HepG2 (cell line): ENCODE measurements at regions not wholly inside any gene's neighbourhood (a gene's known extent, or its start where the extent isn't known, plus 50 kb on each side); places are given as distances from the start of the nearest gene placed in this dataset.

Source experiments
- ATAC-seq: fragments of 200-7000 bp; cut with Tn5 transposase; 3 replicates; pipeline ENCODE4 v1.9.1; 2020; ENCODE audit warnings: mild to moderate bottlenecking, moderate library complexity
- BruUV-seq: library from RNA; stranded (reverse); fragments of 400-500 nt; replicated peaks from 2 replicates; lab custom pipeline; 2021; lab: Mats Ljungman, UMichigan
- CTCF ChIA-PET: fragments of 300-600 bp; formaldehyde crosslinking; extraction: SDS; loops from one replicate; lab custom pipeline; 2021; ENCODE audit warnings: low total read pairs, inconsistent platforms, low intra/inter-chr PET ratio; lab: Yijun Ruan, JAX
- POLR2A ChIA-PET: fragments of 350-600 bp; sonication (Branson Sonifier 250); formaldehyde crosslinking; loops from one replicate; lab custom pipeline; 2020; ENCODE audit warnings: antibody characterized with exemption, inconsistent platforms; lab: Yijun Ruan, JAX
- DNase-seq: peaks from one replicate; pipeline ENCODE4 v3.0.0-alpha.2; 2015; ENCODE audit warnings: low spot score
- FAIRE-seq: peaks from 3 replicates; lab custom pipeline; 2011; peaks lifted over from hg19 to GRCh38; lab: Jason Lieb, UNC
- H2AFZ ChIP-seq: one replicate; pipeline ENCODE4 v1.6.1; 2011; ENCODE audit warnings: low read length, inconsistent platforms
- H3K27ac ChIP-seq: fragments of 300-600 bp; 3 replicates; pipeline ENCODE4 v1.8.0; 2011; ENCODE audit warnings: mixed run types, mild to moderate bottlenecking, mixed read lengths, low read length, inconsistent platforms; ENCODE audit not compliant: insufficient read depth; ENCODE audit errors: extremely low read length
- H3K27me3 ChIP-seq, 2 experiments: fragments of 200-600 bp in 1 of 2; 2 replicates in 1 of 2; 3 replicates in 1 of 2; pipeline versions ENCODE4 v1.6.0 to v1.8.0; 2011; ENCODE audit warnings: low read length in 2 of 2, mild to moderate bottlenecking in 2 of 2, moderate library complexity in 2 of 2, inconsistent platforms in 1 of 2; ENCODE audit not compliant: insufficient read depth in 2 of 2, control insufficient read depth in 1 of 2
- H3K36me3 ChIP-seq, 2 experiments: fragments of 200-600 bp in 1 of 2; replicated peaks in 1 of 2; 2 replicates in 1 of 2; 3 replicates in 1 of 2; pipeline versions ENCODE4 v1.5.1 to v1.8.0; 2011; ENCODE audit warnings: low read length in 2 of 2, inconsistent platforms in 1 of 2; ENCODE audit not compliant: insufficient read depth in 2 of 2, control insufficient read depth in 1 of 2
- H3K4me1 ChIP-seq: 2 replicates; pipeline ENCODE4 v1.5.1; 2012; ENCODE audit warnings: low read length, inconsistent platforms; ENCODE audit not compliant: insufficient read depth
- H3K4me2 ChIP-seq: 2 replicates; pipeline ENCODE4 v1.6.0; 2011; ENCODE audit warnings: low read depth, low read length, inconsistent platforms
- H3K4me3 ChIP-seq, 3 experiments: fragments of 200-600 bp in 1 of 3; sonication (generic), shearing (Covaris generic) in 1 of 3; replicated peaks in 1 of 3; 2 replicates each; pipeline ENCODE4 v1.5.1; 2011 to 2016; ENCODE audit warnings: low read length in 3 of 3, inconsistent platforms in 2 of 3, low read depth in 2 of 3, mild to moderate bottlenecking in 2 of 3, control low read depth in 1 of 3, mixed read lengths in 1 of 3; ENCODE audit not compliant: insufficient read depth in 1 of 3
- H3K79me2 ChIP-seq: one replicate; pipeline ENCODE4 v1.6.1; 2011; ENCODE audit warnings: low read length, inconsistent platforms; ENCODE audit not compliant: insufficient read depth
- H3K9ac ChIP-seq: 2 replicates; pipeline ENCODE4 v1.6.0; 2011; ENCODE audit warnings: mild to moderate bottlenecking, low read depth, low read length, inconsistent platforms; ENCODE audit not compliant: insufficient read depth
- H3K9me3 ChIP-seq: 2 replicates; pipeline ENCODE4 v1.5.1; 2012; ENCODE audit warnings: mild to moderate bottlenecking, low read length
- H4K20me1 ChIP-seq: 2 replicates; pipeline ENCODE4 v1.6.0; 2011; ENCODE audit warnings: inconsistent platforms, mild to moderate bottlenecking, low read length, moderate library complexity; ENCODE audit not compliant: insufficient read depth
- ARID3A ChIP-seq: IDR thresholded peaks from 2 replicates; pipeline ENCODE4 v1.6.1; 2012; ENCODE audit warnings: low read depth, low read length, improper control_type of control experiment
- ATF4 ChIP-seq, 2 experiments: fragments of 450-650 bp in 1 of 2; sonication (generic) in 1 of 2; formaldehyde crosslinking; IDR thresholded peaks; 2 replicates each; pipeline versions ENCODE4 v1.5.0 to v1.8.0; 2020 to 2022; ENCODE audit warnings: mild to moderate bottlenecking in 1 of 2, missing genetic modification reagents in 1 of 2
- ATF7 ChIP-seq, 2 experiments: fragments of 450-650 bp in 1 of 2; sonication (generic) in 1 of 2; formaldehyde crosslinking in 1 of 2; IDR thresholded peaks; 2 replicates each; pipeline versions ENCODE4 v1.4.0 to v1.6.1; 2016 to 2020; ENCODE audit warnings: antibody characterized with exemption in 1 of 2, mild to moderate bottlenecking in 1 of 2, missing genetic modification reagents in 1 of 2
- CEBPB ChIP-seq: IDR thresholded peaks from 2 replicates; pipeline ENCODE4 v1.6.1; 2011; ENCODE audit warnings: low read depth, low read length, improper control_type of control experiment, borderline replicate concordance
- CEBPG ChIP-seq: IDR thresholded peaks from 2 replicates; pipeline ENCODE4 v1.6.1; 2016
- CREM ChIP-seq, 2 experiments: sonication (generic) in 1 of 2; formaldehyde crosslinking in 1 of 2; IDR thresholded peaks; 2 replicates each; pipeline versions ENCODE4 v1.4.0 to v1.6.1; 2016 to 2020; ENCODE audit warnings: antibody characterized with exemption in 1 of 2, mild to moderate bottlenecking in 1 of 2, missing genetic modification reagents in 1 of 2
- GATAD2A ChIP-seq: IDR thresholded peaks from 2 replicates; pipeline ENCODE4 v1.6.1; 2016
- HNF4A ChIP-seq: sonication (generic); formaldehyde crosslinking; IDR thresholded peaks from 2 replicates; pipeline ENCODE4 v1.4.0; 2020; ENCODE audit warnings: missing genetic modification reagents
- HNF4G ChIP-seq, 2 experiments: sonication (generic) in 1 of 2; formaldehyde crosslinking in 1 of 2; IDR thresholded peaks; 2 replicates each; pipeline versions ENCODE4 v1.4.0 to v1.6.1; 2011 to 2020; ENCODE audit warnings: borderline replicate concordance in 2 of 2, low read depth in 2 of 2, mild to moderate bottlenecking in 2 of 2, low read length in 1 of 2, missing genetic modification reagents in 1 of 2, moderate library complexity in 1 of 2
- HNRNPK ChIP-seq: fragments of 200-400 bp; formaldehyde crosslinking; IDR thresholded peaks from 2 replicates; pipeline ENCODE4 v1.6.1; 2018; ENCODE audit warnings: low read length, low read depth, moderate library complexity, mild to moderate bottlenecking; ENCODE audit not compliant: poor library complexity, severe bottlenecking
- KLF9 ChIP-seq: IDR thresholded peaks from 2 replicates; pipeline ENCODE4 v1.6.1; 2016; ENCODE audit warnings: low read depth
- KMT2B ChIP-seq: IDR thresholded peaks from 2 replicates; pipeline ENCODE4 v1.6.1; 2016; ENCODE audit warnings: missing genetic modification reagents, missing compliant biosample characterization
- NCOA2 ChIP-seq: sonication (generic); formaldehyde crosslinking; IDR thresholded peaks from 2 replicates; pipeline ENCODE4 v1.8.0; 2022; ENCODE audit warnings: inconsistent platforms
- PLRG1 ChIP-seq: fragments of 450-650 bp; conservative IDR thresholded peaks from 2 replicates; pipeline ENCODE4 v1.6.1; 2016
- SOX13 ChIP-seq, 3 experiments: fragments of 450-650 bp in 1 of 3; sonication (generic) in 1 of 3; formaldehyde crosslinking in 1 of 3; IDR thresholded peaks in 2 of 3; conservative IDR thresholded peaks in 1 of 3; 2 replicates each; pipeline versions ENCODE4 v1.5.0 to v1.6.1; 2016 to 2020; ENCODE audit warnings: antibody characterized with exemption in 1 of 3, mild to moderate bottlenecking in 1 of 3, missing compliant biosample characterization in 1 of 3, missing genetic modification reagents in 1 of 3, moderate library complexity in 1 of 3
- SOX6 ChIP-seq, 2 experiments: fragments of 450-650 bp in 1 of 2; sonication (generic) in 1 of 2; formaldehyde crosslinking in 1 of 2; IDR thresholded peaks; 2 replicates each; pipeline versions ENCODE4 v1.4.0 to v1.6.1; 2017 to 2020; ENCODE audit warnings: antibody characterized with exemption in 1 of 2, mild to moderate bottlenecking in 1 of 2, missing genetic modification reagents in 1 of 2
- ZBTB3 ChIP-seq: sonication (generic); formaldehyde crosslinking; IDR thresholded peaks from 2 replicates; pipeline ENCODE4 v1.4.0; 2020; ENCODE audit warnings: low read depth, mild to moderate bottlenecking, moderate library complexity, missing genetic modification reagents, borderline replicate concordance
- ZNF362 ChIP-seq: sonication (generic); formaldehyde crosslinking; IDR thresholded peaks from 2 replicates; pipeline ENCODE4 v1.4.0; 2020; ENCODE audit warnings: missing genetic modification reagents, mild to moderate bottlenecking, borderline replicate concordance
- WGBS: methylation state at CpG from one replicate; pipeline ENCODE4 v1.1.6; 2017; ENCODE audit warnings: low lambda C conversion rate; 5-methylcytosine and 5-hydroxymethylcytosine counted together
- in situ Hi-C: cut with HindIII; loops from 2 replicates; pipeline ENCODE4 v1.10.0; 2017; ENCODE audit warnings: low pct_unique_long_range_greater_than_20kb; ENCODE audit not compliant: extremely low pct_ligation_motif_present
- intact Hi-C: fragments of 100-400 bp; cut with micrococcal nuclease; formaldehyde crosslinking; loops from one replicate; pipeline ENCODE4 v1.10.0; 2022; ENCODE audit not compliant: unreplicated experiment

- H3K27ac ChIP-seq = peak overlapping the region; percentile 24
- DNase-seq (peak; percentile 82), ATAC-seq (peak; percentile 65), FAIRE-seq (no peak)
- POLR2A ChIA-PET = interaction anchor here (0.8 to 2.3 kb wide), 2 partner anchors 214 to 219 kb away, joined by 3 to 21 read pairs; partner anchors contain the start of gene CITED2
- intact Hi-C loops (loop anchor here (2.0 kb wide), 3 partner anchors 48 to 214 kb away; partner anchors contain the start of gene CITED2), in situ Hi-C loops (loop anchor here (5.0 kb wide), 1 partner anchor 217 kb away; the partner anchor contains the start of gene CITED2)
- WGBS = 10% methylated on average over 4 of the region's 4 CpGs
- H3K4me3 ChIP-seq = peak overlapping the region in 2 of 3 experiments; percentile 14 to 22; a peak in 2 of 6 replicates
- H3K27me3 ChIP-seq = no peaks in the 10 kb centered on the region
- H3K9me3 ChIP-seq = no peaks in the 10 kb centered on the region
- H3K4me1 ChIP-seq = peaks cover 58% of the 10 kb centered on the region
- H3K9ac ChIP-seq = no peak overlapping the region
- CTCF ChIA-PET = no interaction called here
- H2AFZ ChIP-seq = no peak overlapping the region
- no TSS peak for BruUV-seq
- H4K20me1 ChIP-seq = no peaks in the 10 kb centered on the region
- peak overlapping the region; percentile 58 for H3K4me2 ChIP-seq
- H3K79me2 ChIP-seq = no peaks in the 10 kb centered on the region
- H3K36me3 ChIP-seq = no peaks in the 10 kb centered on the region
- TF ChIP-seq HNRNPK (peak; percentile 79), ATF7 (IDR thresholded peaks at IDR 0.05) (peak; percentile 27; the same call in 1 of the 2 replicates), ATF7 (CRISPR knock-in tag; IDR thresholded peaks at IDR 0.05) (no peak), CEBPG (peak; percentile 85), ZNF362 (CRISPR knock-in tag) (peak; percentile 68; the same call in 1 of the 2 replicates), CEBPB (peak; percentile 80), SOX13 (IDR thresholded peaks at IDR 0.05) (no peak), SOX13 (CRISPR knock-in tag; conservative IDR thresholded peaks at IDR 0.05 in 1 of 2, IDR thresholded peaks at IDR 0.05 in 1 of 2) (peak in 1 of 2 experiments; percentile 49; a peak in 2 of 4 replicates), HNF4G (IDR thresholded peaks at IDR 0.05; ENCODE audit: borderline replicate concordance, low read depth, low read length) (peak; percentile 40; the same call in 1 of the 2 replicates), HNF4G (CRISPR knock-in tag; IDR thresholded peaks at IDR 0.05; ENCODE audit: borderline replicate concordance, low read depth) (no peak), PLRG1 (no peak), KLF9 (CRISPR knock-in tag) (no peak), SOX6 (IDR thresholded peaks at IDR 0.05) (no peak), SOX6 (CRISPR knock-in tag; IDR thresholded peaks at IDR 0.05) (peak; percentile 24; the same call in 1 of the 2 replicates), CREM (IDR thresholded peaks at IDR 0.05) (0 out of 2 replicates have a peak, but pooled peaks have one; percentile 5), CREM (CRISPR knock-in tag; IDR thresholded peaks at IDR 0.05) (no peak), ARID3A (0 out of 2 replicates have a peak, but pooled peaks have one; percentile 75), GATAD2A (peak; percentile 70), ZBTB3 (CRISPR knock-in tag) (no peak), KMT2B (CRISPR knock-in tag) (no peak), NCOA2 (CRISPR knock-in tag) (peak; percentile 41; the same call in 1 of the 2 replicates), ATF4 (CRISPR knock-in tag; IDR thresholded peaks at IDR 0.05) (peak; percentile 36 to 87; a peak in 2 of 4 replicates), HNF4A (CRISPR knock-in tag) (peak; percentile 58)
These were observed 214.5 kb upstream of the CITED2 start for GRCh38 chr6:139588734-139589593.
